ENCODE measurements at regions not wholly inside any gene's neighbourhood (a gene's known extent, or its start where the extent isn't known, plus 50 kb on each side); places are given as distances from the start of the nearest gene placed in this dataset.

- TF ChIP-seq MYC (IDR thresholded peaks at IDR 0.05; ENCODE audit: low read depth, low read length) (no peak), POLR2A (IDR thresholded peaks at IDR 0.05; ENCODE audit: extremely low read depth, insufficient read length) (no peak), MAX (IDR thresholded peaks at IDR 0.05; ENCODE audit: low read depth, low read length) (no peak), CTCF (IDR thresholded peaks at IDR 0.05; ENCODE audit: low read depth, low read length) (no peak)
- no peak overlapping the region for H3K4me3 ChIP-seq (ENCODE audit: low read depth, low read length)
- DNase-seq (ENCODE audit: low read depth): no peak
Measured at GRCh38 chr4:120432301-120432860, 365.7 kb upstream of the MAD2L1 start.

- H3K4me3 ChIP-seq (ENCODE audit: low read depth, low read length): no peak overlapping the region
- TF ChIP-seq POLR2A (IDR thresholded peaks at IDR 0.05; ENCODE audit: extremely low read depth, insufficient read length) (no peak), MYC (IDR thresholded peaks at IDR 0.05; ENCODE audit: low read depth, low read length) (no peak), MAX (IDR thresholded peaks at IDR 0.05; ENCODE audit: low read depth, low read length) (no peak), CTCF (IDR thresholded peaks at IDR 0.05; ENCODE audit: low read depth, low read length) (no peak)
- no peak for DNase-seq (ENCODE audit: low read depth)
Measured at GRCh38 chr4:120431180-120431579, 364.5 kb upstream of the MAD2L1 start.

GRCh38 chr4:120418146-120418545 is 351.5 kb upstream of the MAD2L1 start:
- DNase-seq (ENCODE audit: low read depth): no peak
- no peak overlapping the region for H3K4me3 ChIP-seq (ENCODE audit: low read depth, low read length)
- TF ChIP-seq MAX (IDR thresholded peaks at IDR 0.05; ENCODE audit: low read depth, low read length) (no peak), POLR2A (IDR thresholded peaks at IDR 0.05; ENCODE audit: extremely low read depth, insufficient read length) (no peak), CTCF (IDR thresholded peaks at IDR 0.05; ENCODE audit: low read depth, low read length) (no peak), MYC (IDR thresholded peaks at IDR 0.05; ENCODE audit: low read depth, low read length) (no peak)

GRCh38 chr4:120415896-120416295 is 349.2 kb upstream of the MAD2L1 start:
- no peak for TF ChIP-seq MYC (IDR thresholded peaks at IDR 0.05; ENCODE audit: low read depth, low read length)
- TF ChIP-seq CTCF (IDR thresholded peaks at IDR 0.05; ENCODE audit: low read depth, low read length): no peak
- no peak for TF ChIP-seq MAX (IDR thresholded peaks at IDR 0.05; ENCODE audit: low read depth, low read length)
- no peak for TF ChIP-seq POLR2A (IDR thresholded peaks at IDR 0.05; ENCODE audit: extremely low read depth, insufficient read length)
- no peak overlapping the region for H3K4me3 ChIP-seq (ENCODE audit: low read depth, low read length)
- DNase-seq (ENCODE audit: low read depth): no peak

- DNase-seq (ENCODE audit: low read depth): no peak
- no peak for TF ChIP-seq POLR2A (IDR thresholded peaks at IDR 0.05; ENCODE audit: extremely low read depth, insufficient read length)
- no peak for TF ChIP-seq MYC (IDR thresholded peaks at IDR 0.05; ENCODE audit: low read depth, low read length)
- no peak for TF ChIP-seq CTCF (IDR thresholded peaks at IDR 0.05; ENCODE audit: low read depth, low read length)
- TF ChIP-seq MAX (IDR thresholded peaks at IDR 0.05; ENCODE audit: low read depth, low read length): no peak
- no peak overlapping the region for H3K4me3 ChIP-seq (ENCODE audit: low read depth, low read length)
Measured at GRCh38 chr4:120406960-120407359, 340.3 kb upstream of the MAD2L1 start.
